KMS-11 (cell line): ENCODE measurements at regions not wholly inside any gene's neighbourhood (a gene's known extent, or its start where the extent isn't known, plus 50 kb on each side); places are given as distances from the start of the nearest gene placed in this dataset.

Experiments used
- H2AFZ ChIP-seq: fragments of 200-600 bp; sonication (generic); 2 replicates; pipeline ENCODE4 v1.6.1; 2016; ENCODE audit warnings: antibody characterized with exemption, mixed run types, low read depth
- H3K27ac ChIP-seq: fragments of 200-600 bp; sonication (generic); 2 replicates; pipeline ENCODE4 v1.6.1; 2016; ENCODE audit warnings: mild to moderate bottlenecking, mixed run types
- H3K27me3 ChIP-seq: fragments of 200-600 bp; sonication (generic); 2 replicates; pipeline ENCODE4 v1.6.1; 2017; ENCODE audit warnings: mild to moderate bottlenecking, low read depth, mixed run types, moderate library complexity; ENCODE audit not compliant: insufficient read depth
- H3K36me3 ChIP-seq: fragments of 200-600 bp; sonication (generic); 2 replicates; pipeline ENCODE4 v1.6.1; 2017; ENCODE audit warnings: mild to moderate bottlenecking, mixed run types; ENCODE audit not compliant: insufficient read depth
- H3K4me1 ChIP-seq: fragments of 200-600 bp; sonication (generic); 2 replicates; pipeline ENCODE4 v1.6.1; 2016; ENCODE audit warnings: mild to moderate bottlenecking, low read depth, mixed run types; ENCODE audit not compliant: poor library complexity, severe bottlenecking
- H3K4me2 ChIP-seq: fragments of 200-600 bp; sonication (generic); 2 replicates; pipeline ENCODE4 v1.7.0; 2016; ENCODE audit warnings: mild to moderate bottlenecking, mixed run types
- H3K4me3 ChIP-seq: fragments of 200-600 bp; sonication (generic); IDR thresholded peaks from 2 replicates; pipeline ENCODE4 v1.6.1; 2017; ENCODE audit warnings: low read depth, low read length, mixed read lengths; ENCODE audit not compliant: insufficient read depth
- H3K79me2 ChIP-seq: fragments of 200-600 bp; sonication (generic); 2 replicates; pipeline ENCODE4 v1.6.1; 2016; ENCODE audit warnings: low read depth, mixed run types; ENCODE audit not compliant: insufficient read depth
- H3K9ac ChIP-seq: fragments of 200-600 bp; sonication (generic); 2 replicates; pipeline ENCODE4 v1.6.1; 2016; ENCODE audit warnings: mild to moderate bottlenecking, mixed run types
- H4K20me1 ChIP-seq: fragments of 200-600 bp; sonication (generic); 2 replicates; pipeline ENCODE4 v1.6.1; 2016; ENCODE audit warnings: mild to moderate bottlenecking, mixed run types; ENCODE audit not compliant: insufficient read depth
- TF ChIP-seq, protein P1 (sequence below): fragments of 200-600 bp; sonication (generic); conservative IDR thresholded peaks from 2 replicates; pipeline ENCODE4 v1.6.1; 2017; ENCODE audit warnings: low read depth, mild to moderate bottlenecking, antibody characterized with exemption, low read length, moderate library complexity, mixed read lengths

DNA sequence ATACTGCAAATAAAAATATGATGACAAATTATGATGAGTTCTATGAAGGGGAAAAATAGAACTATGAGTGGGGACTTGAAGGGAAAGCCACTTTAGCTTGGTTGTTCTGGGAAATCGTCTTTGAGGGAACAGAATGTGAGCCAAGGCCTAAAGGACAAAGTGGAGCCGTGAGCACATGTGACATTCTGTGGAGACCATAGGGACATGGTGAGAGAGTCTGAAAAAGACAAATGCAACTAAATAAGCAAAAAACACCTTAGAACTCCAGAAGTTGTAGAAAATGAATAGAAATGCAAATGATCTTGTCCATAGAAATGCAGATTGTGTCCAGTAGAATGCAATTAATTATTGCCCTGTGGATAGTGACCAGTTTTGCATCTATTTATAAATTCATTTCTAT is 86.8 kb upstream of the ANKRD10 start:
- Histone ChIP-seq H4K20me1 (no peaks in the 10 kb centered on the region), H3K9ac (no peak overlapping the region), H3K4me1 (no peaks in the 10 kb centered on the region), H3K27ac (no peak overlapping the region), H3K36me3 (no peaks in the 10 kb centered on the region), H3K79me2 (no peaks in the 10 kb centered on the region), H3K27me3 (no peaks in the 10 kb centered on the region), H3K4me3 (no peak overlapping the region), H3K4me2 (no peak overlapping the region), H2AFZ (no peak overlapping the region)
- TF ChIP-seq, protein P1, sequence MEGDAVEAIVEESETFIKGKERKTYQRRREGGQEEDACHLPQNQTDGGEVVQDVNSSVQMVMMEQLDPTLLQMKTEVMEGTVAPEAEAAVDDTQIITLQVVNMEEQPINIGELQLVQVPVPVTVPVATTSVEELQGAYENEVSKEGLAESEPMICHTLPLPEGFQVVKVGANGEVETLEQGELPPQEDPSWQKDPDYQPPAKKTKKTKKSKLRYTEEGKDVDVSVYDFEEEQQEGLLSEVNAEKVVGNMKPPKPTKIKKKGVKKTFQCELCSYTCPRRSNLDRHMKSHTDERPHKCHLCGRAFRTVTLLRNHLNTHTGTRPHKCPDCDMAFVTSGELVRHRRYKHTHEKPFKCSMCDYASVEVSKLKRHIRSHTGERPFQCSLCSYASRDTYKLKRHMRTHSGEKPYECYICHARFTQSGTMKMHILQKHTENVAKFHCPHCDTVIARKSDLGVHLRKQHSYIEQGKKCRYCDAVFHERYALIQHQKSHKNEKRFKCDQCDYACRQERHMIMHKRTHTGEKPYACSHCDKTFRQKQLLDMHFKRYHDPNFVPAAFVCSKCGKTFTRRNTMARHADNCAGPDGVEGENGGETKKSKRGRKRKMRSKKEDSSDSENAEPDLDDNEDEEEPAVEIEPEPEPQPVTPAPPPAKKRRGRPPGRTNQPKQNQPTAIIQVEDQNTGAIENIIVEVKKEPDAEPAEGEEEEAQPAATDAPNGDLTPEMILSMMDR = no peak

DNA sequence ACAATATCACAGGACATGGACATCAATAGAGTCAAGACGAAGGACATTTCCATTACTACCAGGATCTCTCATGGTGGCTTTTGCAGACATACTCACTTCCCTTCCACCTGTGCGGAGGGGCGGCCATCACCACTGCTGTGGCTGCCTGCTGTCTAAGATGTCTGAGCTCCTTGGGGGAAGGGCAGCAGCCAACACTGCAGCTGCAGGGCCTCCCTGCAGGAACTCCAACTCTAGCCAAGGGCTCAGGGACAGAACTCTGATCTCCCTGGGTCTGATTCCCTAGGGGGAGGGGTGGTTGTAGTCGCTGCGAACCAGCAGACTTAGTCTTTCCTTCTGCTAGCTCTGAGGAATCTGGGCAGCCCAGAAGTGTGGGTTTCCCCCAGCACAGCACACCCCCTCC is 78.9 kb upstream of the ANKRD10 start:
- Histone ChIP-seq H3K27ac (no peak overlapping the region), H4K20me1 (no peaks in the 10 kb centered on the region), H2AFZ (no peak overlapping the region), H3K4me2 (no peak overlapping the region), H3K79me2 (no peaks in the 10 kb centered on the region), H3K4me3 (no peak overlapping the region), H3K4me1 (no peaks in the 10 kb centered on the region), H3K36me3 (no peaks in the 10 kb centered on the region), H3K9ac (no peak overlapping the region), H3K27me3 (no peaks in the 10 kb centered on the region)
- TF ChIP-seq, protein P1 = no peak

DNA sequence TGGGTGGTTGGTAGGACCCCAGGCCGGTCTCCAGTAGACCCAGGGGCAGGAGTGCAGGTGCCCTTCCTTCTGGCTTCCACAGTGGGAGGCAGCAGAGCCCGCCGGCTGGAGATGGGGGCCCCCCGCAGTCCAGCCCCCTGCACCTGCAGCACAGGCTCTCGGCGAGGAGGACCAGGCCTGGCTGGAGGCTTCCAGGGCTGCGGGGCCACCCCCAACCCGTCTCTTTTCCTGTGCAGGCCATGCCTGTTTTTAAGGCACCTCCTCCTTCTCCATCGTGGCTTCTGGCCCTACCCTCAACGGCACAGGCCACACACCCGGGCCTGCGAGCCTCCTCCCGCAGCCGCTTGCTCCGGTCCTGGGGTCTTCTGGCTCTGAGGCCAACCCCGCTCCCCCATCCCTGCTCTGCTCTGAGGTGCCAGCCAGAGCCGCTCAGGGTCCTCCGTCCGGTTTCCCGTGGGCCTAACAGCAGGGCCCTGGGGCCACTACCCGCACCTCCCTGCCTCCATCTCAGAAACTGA is 77.2 kb upstream of the ANKRD10 start:
- H4K20me1 ChIP-seq = no peaks in the 10 kb centered on the region
- no peaks in the 10 kb centered on the region for H3K79me2 ChIP-seq
- no peak overlapping the region for H3K27ac ChIP-seq
- H3K27me3 ChIP-seq = no peaks in the 10 kb centered on the region
- H3K4me3 ChIP-seq = no peak overlapping the region
- H3K36me3 ChIP-seq = no peaks in the 10 kb centered on the region
- TF ChIP-seq, protein P1 = no peak
- no peak overlapping the region for H3K4me2 ChIP-seq
- no peak overlapping the region for H3K9ac ChIP-seq
- H3K4me1 ChIP-seq = no peaks in the 10 kb centered on the region
- no peak overlapping the region for H2AFZ ChIP-seq

DNA sequence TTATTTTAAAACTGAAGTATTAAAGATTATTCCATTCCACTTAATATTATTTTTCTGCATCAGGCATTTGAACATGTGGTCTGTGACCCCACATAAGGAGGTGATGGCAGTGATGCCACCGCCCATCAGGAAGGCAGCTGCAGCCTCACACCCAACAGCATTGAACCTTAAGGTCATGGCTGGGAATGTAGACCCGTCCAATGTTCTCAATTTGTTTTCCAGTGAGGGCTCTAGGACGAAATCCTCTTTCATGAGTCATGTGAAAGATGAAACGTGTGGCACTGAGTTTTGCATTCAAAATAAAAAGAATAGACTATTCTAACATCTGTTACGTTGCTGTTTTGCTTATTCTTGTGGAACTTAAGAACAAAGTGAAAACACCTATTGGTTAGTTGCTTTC is 74.5 kb upstream of the ANKRD10 start:
- TF ChIP-seq, protein P1 = no peak
- Histone ChIP-seq H2AFZ (no peak overlapping the region), H3K27me3 (no peaks in the 10 kb centered on the region), H3K4me1 (no peaks in the 10 kb centered on the region), H3K36me3 (no peaks in the 10 kb centered on the region), H3K27ac (no peak overlapping the region), H3K4me2 (no peak overlapping the region), H3K9ac (no peak overlapping the region), H3K79me2 (no peaks in the 10 kb centered on the region), H4K20me1 (no peaks in the 10 kb centered on the region), H3K4me3 (no peak overlapping the region)

DNA sequence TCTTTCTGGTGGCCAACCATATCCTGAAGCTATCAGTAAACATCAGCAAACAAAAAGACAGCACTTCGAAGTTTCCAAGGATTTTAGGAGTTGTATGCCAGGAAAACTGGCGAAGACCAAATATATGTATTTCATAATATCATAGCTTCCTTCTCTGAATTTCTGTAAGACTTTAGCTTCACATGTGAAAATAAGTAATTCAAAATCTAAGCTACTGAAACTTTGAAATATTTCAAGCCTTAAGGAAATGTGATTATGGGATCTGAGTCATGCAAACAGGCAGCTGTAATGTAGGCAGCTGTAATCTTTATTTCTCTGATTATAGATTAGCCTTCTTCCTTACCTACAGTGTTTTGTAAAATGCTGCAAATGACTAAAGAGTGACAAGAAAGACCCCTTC is 70.7 kb upstream of the ANKRD10 start:
- no peaks in the 10 kb centered on the region for H4K20me1 ChIP-seq
- no peaks in the 10 kb centered on the region for H3K27me3 ChIP-seq
- H3K4me1 ChIP-seq = no peaks in the 10 kb centered on the region
- H3K4me3 ChIP-seq = no peak overlapping the region
- no peak overlapping the region for H3K27ac ChIP-seq
- no peak overlapping the region for H3K4me2 ChIP-seq
- H3K79me2 ChIP-seq = no peaks in the 10 kb centered on the region
- H3K36me3 ChIP-seq = no peaks in the 10 kb centered on the region
- H2AFZ ChIP-seq = no peak overlapping the region
- H3K9ac ChIP-seq = no peak overlapping the region
- TF ChIP-seq, protein P1 = no peak
